Caco-2 (cell line): ENCODE measurements at regions not wholly inside any gene's neighbourhood (a gene's known extent, or its start where the extent isn't known, plus 50 kb on each side); places are given as distances from the start of the nearest gene placed in this dataset.

Experiments
- BruUV-seq: library from RNA; stranded (reverse); fragments of 400-500 nt; replicated peaks from 2 replicates; lab custom pipeline; 2021; lab: Mats Ljungman, UMichigan
- CTCF ChIA-PET: fragments of 300-600 bp; sonication (Branson Sonifier 250); formaldehyde crosslinking; loops from one replicate; lab custom pipeline; 2022; ENCODE audit warnings: antibody characterized with exemption; lab: Charles Lee
- POLR2A ChIA-PET: fragments of 300-600 bp; sonication (Branson Sonifier 250); formaldehyde crosslinking; loops from one replicate; lab custom pipeline; 2022; ENCODE audit warnings: antibody characterized with exemption; lab: Charles Lee
- DNase-seq, 2 experiments: peaks; one replicate each; pipeline versions ENCODE4 v3.0.0 to v3.0.0-alpha.2; 2020 to 2022
- H3K27me3 ChIP-seq: replicated peaks from 2 replicates; pipeline ENCODE4 v1.6.0; 2011; ENCODE audit warnings: low read length; ENCODE audit not compliant: control insufficient read depth, insufficient read depth
- H3K36me3 ChIP-seq: 2 replicates; pipeline ENCODE4 v1.5.1; 2011; ENCODE audit warnings: low read length; ENCODE audit not compliant: control insufficient read depth, insufficient read depth
- H3K4me1 ChIP-seq: fragments of 250-450 bp; sonication (Bioruptor Pico); 2 replicates; pipeline ENCODE4 v1.5.1; 2020; ENCODE audit warnings: mild to moderate bottlenecking
- H3K4me3 ChIP-seq: 2 replicates; pipeline ENCODE4 v1.5.1; 2011; ENCODE audit warnings: low read depth, mild to moderate bottlenecking, control low read depth, low read length
- H3K9me3 ChIP-seq: fragments of 250-450 bp; sonication (Bioruptor Pico); 2 replicates; pipeline ENCODE4 v1.5.1; 2020; ENCODE audit warnings: mild to moderate bottlenecking, moderate library complexity
- H3K27ac Mint-ChIP-seq: one replicate; pipeline ENCODE4 v1.8.0; 2022; ENCODE audit warnings: mixed read lengths; ENCODE audit not compliant: unreplicated experiment
- H3K27me3 Mint-ChIP-seq: one replicate; pipeline ENCODE4 v1.8.0; 2022; ENCODE audit warnings: mixed read lengths; ENCODE audit not compliant: insufficient read depth, unreplicated experiment
- H3K36me3 Mint-ChIP-seq: one replicate; pipeline ENCODE4 v1.8.0; 2022; ENCODE audit warnings: mild to moderate bottlenecking, mixed read lengths; ENCODE audit not compliant: insufficient read depth, unreplicated experiment
- H3K4me1 Mint-ChIP-seq: one replicate; pipeline ENCODE4 v1.8.0; 2022; ENCODE audit warnings: low read depth, mixed read lengths; ENCODE audit not compliant: unreplicated experiment
- H3K4me3 Mint-ChIP-seq: one replicate; pipeline ENCODE4 v1.8.0; 2022; ENCODE audit warnings: mild to moderate bottlenecking, moderate library complexity, mixed read lengths; ENCODE audit not compliant: unreplicated experiment
- H3K9me3 Mint-ChIP-seq: one replicate; pipeline ENCODE4 v1.8.0; 2022; ENCODE audit warnings: mixed read lengths; ENCODE audit not compliant: unreplicated experiment
- intact Hi-C: fragments of 100-400 bp; cut with micrococcal nuclease; formaldehyde crosslinking; loops from one replicate; pipeline ENCODE4 v1.10.0; 2022; ENCODE audit not compliant: unreplicated experiment
- TF ChIP-seq, protein P1 (sequence below), 2 experiments: fragments of 200-600 bp in 1 of 2; IDR thresholded peaks; 1 replicate in 1 of 2; 2 replicates in 1 of 2; pipeline versions ENCODE4 v1.5.1 to v1.8.0; 2011 to 2022; ENCODE audit warnings: antibody characterized with exemption in 1 of 2, control low read depth in 1 of 2, inconsistent platforms in 1 of 2, low read depth in 1 of 2, low read length in 1 of 2, mild to moderate bottlenecking in 1 of 2, moderate library complexity in 1 of 2; ENCODE audit not compliant: insufficient read depth in 1 of 2, severe bottlenecking in 1 of 2, unreplicated experiment in 1 of 2

- BruUV-seq, result no TSS peak
- Histone ChIP-seq H3K27me3 (no peaks in the 10 kb centered on the region), H3K36me3 (no peaks in the 10 kb centered on the region), H3K4me1 (no peaks in the 10 kb centered on the region), H3K4me3 (no peak overlapping the region), H3K9me3 (no peaks in the 10 kb centered on the region)
- intact Hi-C loops, result loop anchor here (5.0 kb wide), 1 partner anchor 517 kb away; no protein-coding TSS in a partner anchor
- H3K4me3 Mint-ChIP-seq, result no peak overlapping the region
- peaks cover 21% of the 10 kb centered on the region for H3K27me3 Mint-ChIP-seq
- ChIA-PET POLR2A (no interaction called here), CTCF (interaction anchor here (1.2 kb wide), 1 partner anchor 168 kb away, joined by 3 read pairs; no protein-coding TSS in a partner anchor)
- no peaks in the 10 kb centered on the region for H3K9me3 Mint-ChIP-seq
- TF ChIP-seq, protein P1, sequence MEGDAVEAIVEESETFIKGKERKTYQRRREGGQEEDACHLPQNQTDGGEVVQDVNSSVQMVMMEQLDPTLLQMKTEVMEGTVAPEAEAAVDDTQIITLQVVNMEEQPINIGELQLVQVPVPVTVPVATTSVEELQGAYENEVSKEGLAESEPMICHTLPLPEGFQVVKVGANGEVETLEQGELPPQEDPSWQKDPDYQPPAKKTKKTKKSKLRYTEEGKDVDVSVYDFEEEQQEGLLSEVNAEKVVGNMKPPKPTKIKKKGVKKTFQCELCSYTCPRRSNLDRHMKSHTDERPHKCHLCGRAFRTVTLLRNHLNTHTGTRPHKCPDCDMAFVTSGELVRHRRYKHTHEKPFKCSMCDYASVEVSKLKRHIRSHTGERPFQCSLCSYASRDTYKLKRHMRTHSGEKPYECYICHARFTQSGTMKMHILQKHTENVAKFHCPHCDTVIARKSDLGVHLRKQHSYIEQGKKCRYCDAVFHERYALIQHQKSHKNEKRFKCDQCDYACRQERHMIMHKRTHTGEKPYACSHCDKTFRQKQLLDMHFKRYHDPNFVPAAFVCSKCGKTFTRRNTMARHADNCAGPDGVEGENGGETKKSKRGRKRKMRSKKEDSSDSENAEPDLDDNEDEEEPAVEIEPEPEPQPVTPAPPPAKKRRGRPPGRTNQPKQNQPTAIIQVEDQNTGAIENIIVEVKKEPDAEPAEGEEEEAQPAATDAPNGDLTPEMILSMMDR (IDR thresholded peaks at IDR 0.05; ENCODE audit: insufficient read depth in 1 of 2, low read depth in 1 of 2, low read length in 1 of 2, severe bottlenecking in 1 of 2, unreplicated experiment in 1 of 2), result no peak
- H3K4me1 Mint-ChIP-seq, result no peaks in the 10 kb centered on the region
- H3K36me3 Mint-ChIP-seq, result no peaks in the 10 kb centered on the region
- DNase-seq, result no peak
- H3K27ac Mint-ChIP-seq, result no peak overlapping the region
These were observed 586.1 kb upstream of the PSMD7 start for GRCh38 chr16:73710526-73710925.

GRCh38 chr16:73707863-73708262 is 588.8 kb upstream of the PSMD7 start:
- H3K27ac Mint-ChIP-seq, result no peak overlapping the region
- H3K27me3 Mint-ChIP-seq, result peaks cover 17% of the 10 kb centered on the region
- H3K36me3 Mint-ChIP-seq, result no peaks in the 10 kb centered on the region
- H3K4me1 Mint-ChIP-seq, result no peaks in the 10 kb centered on the region
- no peaks in the 10 kb centered on the region for H3K27me3 ChIP-seq
- H3K9me3 ChIP-seq, result no peaks in the 10 kb centered on the region
- no TSS peak for BruUV-seq
- no peak for DNase-seq
- H3K4me1 ChIP-seq, result no peaks in the 10 kb centered on the region
- ChIA-PET CTCF (no interaction called here), POLR2A (no interaction called here)
- H3K9me3 Mint-ChIP-seq, result no peaks in the 10 kb centered on the region
- TF ChIP-seq, protein P1 (IDR thresholded peaks at IDR 0.05; ENCODE audit: insufficient read depth in 1 of 2, low read depth in 1 of 2, low read length in 1 of 2, severe bottlenecking in 1 of 2, unreplicated experiment in 1 of 2), result no peak
- H3K4me3 Mint-ChIP-seq, result no peak overlapping the region
- H3K4me3 ChIP-seq, result no peak overlapping the region
- H3K36me3 ChIP-seq, result no peaks in the 10 kb centered on the region
- intact Hi-C loops, result no loop called here

DNA sequence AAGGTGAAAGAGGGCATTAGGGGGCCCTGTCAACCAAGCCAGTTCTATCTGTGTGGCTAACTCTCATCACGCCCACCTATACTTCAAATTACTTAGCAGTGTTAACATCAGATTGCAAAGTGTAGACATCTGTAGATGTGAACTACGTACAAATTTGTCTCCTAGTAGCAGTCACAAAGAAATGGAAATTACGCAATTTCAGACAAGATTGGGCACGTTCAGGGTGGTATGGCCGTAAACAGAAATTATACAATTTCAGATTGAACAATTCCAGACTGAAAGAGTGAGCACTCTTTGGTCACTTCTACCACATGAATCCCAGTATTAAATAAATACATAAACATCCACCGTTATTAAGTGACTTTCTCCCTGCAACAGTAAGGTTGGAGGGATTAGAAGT is 592.7 kb upstream of the PSMD7 start:
- H3K9me3 Mint-ChIP-seq, result no peaks in the 10 kb centered on the region
- DNase-seq, result no peak
- H3K36me3 Mint-ChIP-seq, result no peaks in the 10 kb centered on the region
- Histone ChIP-seq H3K27me3 (no peaks in the 10 kb centered on the region; the same call in 1 of the 2 replicates), H3K4me1 (no peaks in the 10 kb centered on the region), H3K4me3 (no peak overlapping the region), H3K36me3 (no peaks in the 10 kb centered on the region), H3K9me3 (no peaks in the 10 kb centered on the region)
- no TSS peak for BruUV-seq
- TF ChIP-seq, protein P1 (IDR thresholded peaks at IDR 0.05; ENCODE audit: insufficient read depth in 1 of 2, low read depth in 1 of 2, low read length in 1 of 2, severe bottlenecking in 1 of 2, unreplicated experiment in 1 of 2), result no peak
- H3K27ac Mint-ChIP-seq, result no peak overlapping the region
- intact Hi-C loops, result no loop called here
- CTCF ChIA-PET, result no interaction called here
- H3K27me3 Mint-ChIP-seq, result peaks cover 23% of the 10 kb centered on the region
- H3K4me1 Mint-ChIP-seq, result no peaks in the 10 kb centered on the region
- POLR2A ChIA-PET, result no interaction called here
- H3K4me3 Mint-ChIP-seq, result no peak overlapping the region
